ENCODE measurements at regions not wholly inside any gene's neighbourhood (a gene's known extent, or its start where the extent isn't known, plus 50 kb on each side); places are given as distances from the start of the nearest gene placed in this dataset.

GRCh38 chr4:34193451-34194154 lies 2050.7 kb downstream of the ARAP2 start:
- POLR2A ChIA-PET (ENCODE audit: partially characterized antibody), result no interaction called here
- no peak overlapping the region for H3K4me3 ChIP-seq (ENCODE audit: low read length in 2 of 2)

DNA sequence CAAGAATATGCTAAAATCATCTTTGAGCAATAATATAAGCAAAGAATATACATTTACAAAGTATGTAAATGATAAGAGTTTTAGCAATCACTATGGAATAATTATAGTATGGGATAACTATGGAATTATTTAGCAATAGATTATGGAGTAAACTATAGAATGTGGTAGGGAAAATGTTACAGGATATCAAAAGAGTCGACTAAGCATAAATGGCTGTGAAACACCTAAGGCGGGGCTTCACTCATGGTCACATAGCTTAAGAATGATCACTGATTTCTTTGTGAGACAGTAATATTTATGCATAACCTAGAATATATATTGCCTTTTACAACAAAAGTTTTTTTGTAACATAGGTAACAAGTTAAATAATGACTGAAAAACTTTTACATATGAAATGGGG lies 2049.7 kb downstream of the ARAP2 start:
- no peaks in the 10 kb centered on the region for H3K36me3 ChIP-seq (ENCODE audit: insufficient read depth, low read length)
- no peaks in the 10 kb centered on the region for H3K36me3 Mint-ChIP-seq
- no peaks in the 10 kb centered on the region for H3K27me3 Mint-ChIP-seq
- H3K27me3 ChIP-seq (ENCODE audit: insufficient read depth, low read length), result no peaks in the 10 kb centered on the region
- no peaks in the 10 kb centered on the region for H3K4me1 ChIP-seq (ENCODE audit: insufficient read depth, low read length)
- ChIA-PET CTCF (ENCODE audit: partially characterized antibody) (no interaction called here), POLR2A (ENCODE audit: partially characterized antibody) (no interaction called here)
- no peak for DNase-seq
- no peaks in the 10 kb centered on the region for H3K9me3 ChIP-seq (ENCODE audit: control insufficient read depth in 1 of 2, low read length in 2 of 2)
- H3K4me3 Mint-ChIP-seq, result no peak overlapping the region
- H3K27ac ChIP-seq (ENCODE audit: low read depth, low read length), result no peak overlapping the region
- H3K9me3 Mint-ChIP-seq, result peaks cover 0 to 4% (median 0%) of the 10 kb centered on the region in 8 donors
- intact Hi-C loops (cut with micrococcal nuclease), result no loop called here
- no peaks in the 10 kb centered on the region for H3K4me1 Mint-ChIP-seq
- no peak overlapping the region for H3K4me3 ChIP-seq (ENCODE audit: low read length in 2 of 2)
- H3K27ac Mint-ChIP-seq, result no peak overlapping the region

More at GRCh38 chr4:34193451-34194154, 2050.7 kb downstream of the ARAP2 start:
- Mint-ChIP-seq H3K4me3 (no peak overlapping the region), H3K36me3 (no peaks in the 10 kb centered on the region), H3K27ac (no peak overlapping the region), H3K4me1 (no peaks in the 10 kb centered on the region), H3K27me3 (no peaks in the 10 kb centered on the region), H3K9me3 (peaks cover 0 to 7% (median 1%) of the 10 kb centered on the region in 8 donors)
- Histone ChIP-seq H3K27ac (ENCODE audit: low read depth, low read length) (no peak overlapping the region), H3K9me3 (ENCODE audit: control insufficient read depth in 1 of 2, low read length in 2 of 2) (no peaks in the 10 kb centered on the region), H3K36me3 (ENCODE audit: insufficient read depth, low read length) (no peaks in the 10 kb centered on the region), H3K4me1 (ENCODE audit: insufficient read depth, low read length) (no peaks in the 10 kb centered on the region), H3K27me3 (ENCODE audit: insufficient read depth, low read length) (no peaks in the 10 kb centered on the region)
- no peak for DNase-seq
- intact Hi-C loops (cut with micrococcal nuclease), result no loop called here
- CTCF ChIA-PET (ENCODE audit: partially characterized antibody), result no interaction called here

DNA sequence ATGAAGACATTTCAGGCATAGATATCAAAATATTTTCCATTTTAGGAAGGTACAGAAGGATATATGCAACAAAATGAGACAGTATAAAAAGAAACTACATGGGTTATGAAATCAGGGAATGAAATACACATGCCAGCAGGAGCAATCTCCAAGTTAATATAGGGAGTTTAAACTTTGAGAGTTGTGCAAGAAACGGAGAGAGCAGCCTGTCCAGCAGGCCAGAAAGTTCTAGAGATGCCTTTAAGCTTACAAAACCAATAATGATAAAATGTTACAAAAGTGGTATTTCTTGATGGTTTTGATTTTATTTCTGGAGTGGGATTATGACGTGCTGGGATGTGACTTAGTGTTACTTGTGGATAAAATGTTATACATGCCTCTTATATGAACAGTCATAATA lies 2047.9 kb downstream of the ARAP2 start:
- H3K9me3 ChIP-seq (ENCODE audit: control insufficient read depth in 1 of 2, low read length in 2 of 2), result no peaks in the 10 kb centered on the region
- Mint-ChIP-seq H3K9me3 (peaks cover 2 to 8% (median 6%) of the 10 kb centered on the region in 8 donors), H3K27ac (no peak overlapping the region), H3K4me3 (no peak overlapping the region), H3K36me3 (no peaks in the 10 kb centered on the region), H3K4me1 (no peaks in the 10 kb centered on the region), H3K27me3 (no peaks in the 10 kb centered on the region)
- H3K27ac ChIP-seq (ENCODE audit: low read depth, low read length), result no peak overlapping the region
- ChIA-PET CTCF (ENCODE audit: partially characterized antibody) (no interaction called here), POLR2A (ENCODE audit: partially characterized antibody) (no interaction called here)
- H3K4me3 ChIP-seq (ENCODE audit: low read length in 2 of 2), result no peak overlapping the region
- H3K36me3 ChIP-seq (ENCODE audit: insufficient read depth, low read length), result no peaks in the 10 kb centered on the region
- H3K27me3 ChIP-seq (ENCODE audit: insufficient read depth, low read length), result no peaks in the 10 kb centered on the region
- intact Hi-C loops (cut with micrococcal nuclease), result no loop called here
- no peaks in the 10 kb centered on the region for H3K4me1 ChIP-seq (ENCODE audit: insufficient read depth, low read length)
- DNase-seq, result no peak

- H3K4me1 ChIP-seq (ENCODE audit: insufficient read depth, low read length), result no peaks in the 10 kb centered on the region
- CTCF ChIA-PET (ENCODE audit: partially characterized antibody), result no interaction called here
- no peak overlapping the region for H3K4me3 ChIP-seq (ENCODE audit: low read length in 2 of 2)
- Mint-ChIP-seq H3K36me3 (no peaks in the 10 kb centered on the region), H3K27ac (no peak overlapping the region), H3K9me3 (peaks cover 4 to 14% (median 10%) of the 10 kb centered on the region in 8 donors), H3K27me3 (no peaks in the 10 kb centered on the region), H3K4me1 (no peaks in the 10 kb centered on the region), H3K4me3 (no peak overlapping the region)
- H3K36me3 ChIP-seq (ENCODE audit: insufficient read depth, low read length), result no peaks in the 10 kb centered on the region
- no peak for DNase-seq
- intact Hi-C loops (cut with micrococcal nuclease), result no loop called here
- H3K27me3 ChIP-seq (ENCODE audit: insufficient read depth, low read length), result no peaks in the 10 kb centered on the region
- POLR2A ChIA-PET (ENCODE audit: partially characterized antibody), result no interaction called here
- H3K9me3 ChIP-seq (ENCODE audit: control insufficient read depth in 1 of 2, low read length in 2 of 2), result no peaks in the 10 kb centered on the region
- no peak overlapping the region for H3K27ac ChIP-seq (ENCODE audit: low read depth, low read length)
These were observed 2045.3 kb downstream of the ARAP2 start for GRCh38 chr4:34198966-34199365.

DNA sequence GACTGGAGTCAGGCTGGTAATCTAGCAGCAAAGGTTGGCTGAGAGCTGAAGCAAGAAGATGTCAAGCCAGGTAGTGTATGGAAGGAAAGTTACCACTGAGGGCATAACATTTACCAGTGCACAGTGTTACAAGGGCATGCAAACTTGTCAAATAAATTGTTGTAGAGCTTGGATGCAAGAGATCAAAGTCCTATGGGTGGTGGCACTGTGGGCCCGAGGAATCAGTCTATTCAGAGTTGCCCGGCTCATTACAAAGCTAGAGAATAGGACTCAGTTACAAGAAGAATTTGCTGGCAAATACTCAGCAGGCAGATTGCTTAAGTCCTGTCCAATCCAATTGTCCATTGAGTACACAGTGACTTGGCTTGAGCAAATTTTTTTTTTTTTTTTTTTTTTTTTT lies 2043.8 kb downstream of the ARAP2 start:
- no peaks in the 10 kb centered on the region for H3K4me1 ChIP-seq (ENCODE audit: insufficient read depth, low read length)
- ChIA-PET CTCF (ENCODE audit: partially characterized antibody) (no interaction called here), POLR2A (ENCODE audit: partially characterized antibody) (no interaction called here)
- intact Hi-C loops (cut with micrococcal nuclease), result no loop called here
- Mint-ChIP-seq H3K9me3 (peaks cover 4 to 20% (median 12%) of the 10 kb centered on the region in 8 donors), H3K36me3 (no peaks in the 10 kb centered on the region), H3K4me3 (no peak overlapping the region), H3K27ac (no peak overlapping the region), H3K4me1 (no peaks in the 10 kb centered on the region), H3K27me3 (no peaks in the 10 kb centered on the region)
- H3K27ac ChIP-seq (ENCODE audit: low read depth, low read length), result no peak overlapping the region
- H3K4me3 ChIP-seq (ENCODE audit: low read length in 2 of 2), result no peak overlapping the region
- H3K9me3 ChIP-seq (ENCODE audit: control insufficient read depth in 1 of 2, low read length in 2 of 2), result no peaks in the 10 kb centered on the region
- no peaks in the 10 kb centered on the region for H3K27me3 ChIP-seq (ENCODE audit: insufficient read depth, low read length)
- no peak for DNase-seq
- H3K36me3 ChIP-seq (ENCODE audit: insufficient read depth, low read length), result no peaks in the 10 kb centered on the region

GRCh38 chr4:34202154-34202553 lies 2042.2 kb downstream of the ARAP2 start:
- no peaks in the 10 kb centered on the region for H3K27me3 ChIP-seq (ENCODE audit: insufficient read depth, low read length)
- no peaks in the 10 kb centered on the region for H3K27me3 Mint-ChIP-seq
- intact Hi-C loops (cut with micrococcal nuclease), result no loop called here

GRCh38 chr4:34220601-34221000 lies 2023.7 kb downstream of the ARAP2 start:
- H3K36me3 Mint-ChIP-seq, result peaks cover 0 to 2% of the 10 kb centered on the region in 2 donors
- Histone ChIP-seq H3K27ac (ENCODE audit: low read depth, low read length) (no peak overlapping the region), H3K27me3 (ENCODE audit: insufficient read depth, low read length) (no peaks in the 10 kb centered on the region), H3K9me3 (ENCODE audit: control insufficient read depth in 1 of 2, low read length in 2 of 2) (no peaks in the 10 kb centered on the region), H3K36me3 (ENCODE audit: insufficient read depth, low read length) (no peaks in the 10 kb centered on the region), H3K4me1 (ENCODE audit: insufficient read depth, low read length) (no peaks in the 10 kb centered on the region), H3K4me3 (ENCODE audit: low read length in 2 of 2) (no peak overlapping the region)
- H3K27ac Mint-ChIP-seq, result no peak overlapping the region
- DNase-seq, result no peak
- no peaks in the 10 kb centered on the region for H3K4me1 Mint-ChIP-seq
- H3K27me3 Mint-ChIP-seq, result no peaks in the 10 kb centered on the region
- POLR2A ChIA-PET (ENCODE audit: partially characterized antibody), result no interaction called here
- H3K4me3 Mint-ChIP-seq, result no peak overlapping the region
- intact Hi-C loops (cut with micrococcal nuclease), result no loop called here
- H3K9me3 Mint-ChIP-seq, result peaks cover 7 to 12% (median 9%) of the 10 kb centered on the region in 8 donors
- CTCF ChIA-PET (ENCODE audit: partially characterized antibody), result no interaction called here

More at GRCh38 chr4:34202154-34202553, 2042.2 kb downstream of the ARAP2 start:
- ChIA-PET POLR2A (ENCODE audit: partially characterized antibody) (no interaction called here), CTCF (ENCODE audit: partially characterized antibody) (no interaction called here)
- H3K9me3 ChIP-seq (ENCODE audit: control insufficient read depth in 1 of 2, low read length in 2 of 2), result peaks cover 0 to 9% of the 10 kb centered on the region in 2 donors
- H3K4me1 ChIP-seq (ENCODE audit: insufficient read depth, low read length), result no peaks in the 10 kb centered on the region
- H3K27ac ChIP-seq (ENCODE audit: low read depth, low read length), result no peak overlapping the region
- Mint-ChIP-seq H3K27ac (no peak overlapping the region), H3K4me3 (no peak overlapping the region), H3K4me1 (no peaks in the 10 kb centered on the region), H3K9me3 (peaks cover 5 to 25% (median 13%) of the 10 kb centered on the region in 8 donors), H3K36me3 (no peaks in the 10 kb centered on the region)
- DNase-seq, result no peak
- H3K36me3 ChIP-seq (ENCODE audit: insufficient read depth, low read length), result no peaks in the 10 kb centered on the region
- H3K4me3 ChIP-seq (ENCODE audit: low read length in 2 of 2), result no peak overlapping the region

DNA sequence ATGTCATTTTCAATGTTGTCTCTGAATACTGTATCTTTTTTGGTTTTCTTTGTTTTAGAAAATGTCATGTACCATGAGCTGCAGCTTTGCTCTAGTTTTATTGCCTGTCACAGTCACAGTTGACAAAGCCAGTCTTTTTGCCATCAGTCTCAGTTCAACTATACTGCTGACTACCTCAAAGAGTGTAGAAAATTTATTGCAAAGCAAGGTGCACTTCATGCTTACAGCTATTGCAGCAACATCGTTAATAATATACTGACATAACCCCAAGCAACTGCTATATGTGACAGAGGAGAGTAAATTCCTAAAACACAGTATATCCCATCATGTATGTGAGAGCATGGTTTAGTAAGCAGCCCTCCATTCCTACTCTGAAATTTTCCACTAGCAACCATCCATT lies 2022.3 kb downstream of the ARAP2 start:
- Mint-ChIP-seq H3K27ac (no peak overlapping the region), H3K9me3 (peaks cover 3 to 10% (median 7%) of the 10 kb centered on the region in 8 donors), H3K36me3 (peaks cover 0 to 2% of the 10 kb centered on the region in 2 donors), H3K4me1 (no peaks in the 10 kb centered on the region), H3K27me3 (no peaks in the 10 kb centered on the region), H3K4me3 (no peak overlapping the region)
- intact Hi-C loops (cut with micrococcal nuclease), result no loop called here
- Histone ChIP-seq H3K4me1 (ENCODE audit: insufficient read depth, low read length) (no peaks in the 10 kb centered on the region), H3K27me3 (ENCODE audit: insufficient read depth, low read length) (no peaks in the 10 kb centered on the region), H3K9me3 (ENCODE audit: control insufficient read depth in 1 of 2, low read length in 2 of 2) (no peaks in the 10 kb centered on the region), H3K36me3 (ENCODE audit: insufficient read depth, low read length) (no peaks in the 10 kb centered on the region), H3K4me3 (ENCODE audit: low read length in 2 of 2) (no peak overlapping the region), H3K27ac (ENCODE audit: low read depth, low read length) (no peak overlapping the region)
- DNase-seq, result no peak
- ChIA-PET CTCF (ENCODE audit: partially characterized antibody) (no interaction called here), POLR2A (ENCODE audit: partially characterized antibody) (no interaction called here)
